OCI-LY7 (cell line): ENCODE measurements at regions not wholly inside any gene's neighbourhood (a gene's known extent, or its start where the extent isn't known, plus 50 kb on each side); places are given as distances from the start of the nearest gene placed in this dataset.

Experiments used
- BruUV-seq: library from RNA; stranded (reverse); fragments of 400-500 nt; replicated peaks from 2 replicates; lab custom pipeline; 2021; lab: Mats Ljungman, UMichigan
- CTCF ChIA-PET: fragments of 300-600 bp; sonication (Branson Sonifier 250); formaldehyde crosslinking; loops from one replicate; lab custom pipeline; 2022; ENCODE audit warnings: antibody characterized with exemption; ENCODE audit not compliant: unreplicated experiment; lab: Charles Lee
- POLR2A ChIA-PET: fragments of 300-600 bp; sonication (Branson Sonifier 250); formaldehyde crosslinking; loops from one replicate; lab custom pipeline; 2022; ENCODE audit warnings: antibody characterized with exemption; lab: Charles Lee
- DNase-seq: peaks from one replicate; pipeline ENCODE4 v3.0.0-alpha.2; 2015; ENCODE audit warnings: low spot score
- H2AFZ ChIP-seq: fragments of 200-600 bp; sonication (generic), shearing (Covaris generic); 2 replicates; pipeline ENCODE4 v1.6.1; 2014; ENCODE audit warnings: mild to moderate bottlenecking, antibody characterized with exemption, low read length, moderate library complexity
- H3K27ac ChIP-seq: fragments of 200-600 bp; sonication (generic); 2 replicates; pipeline ENCODE4 v1.5.1; 2014; ENCODE audit warnings: mixed run types, low read depth, mild to moderate bottlenecking, moderate library complexity, low read length, inconsistent platforms; ENCODE audit not compliant: poor library complexity, severe bottlenecking
- H3K36me3 ChIP-seq: fragments of 200-600 bp; sonication (generic); 2 replicates; pipeline ENCODE4 v1.6.1; 2014; ENCODE audit warnings: mild to moderate bottlenecking, antibody characterized with exemption, low read length, moderate library complexity, mixed read lengths; ENCODE audit not compliant: insufficient read depth
- H3K4me1 ChIP-seq: fragments of 200-600 bp; sonication (generic); 2 replicates; pipeline ENCODE4 v1.5.1; 2014; ENCODE audit warnings: mild to moderate bottlenecking, low read length; ENCODE audit not compliant: insufficient read depth, poor library complexity, severe bottlenecking
- H3K4me2 ChIP-seq: fragments of 200-600 bp; sonication (generic); 2 replicates; pipeline ENCODE4 v1.6.1; 2014; ENCODE audit warnings: mild to moderate bottlenecking, low read length
- H3K4me3 ChIP-seq: fragments of 200-600 bp; sonication (generic); 2 replicates; pipeline ENCODE4 v1.5.1; 2014; ENCODE audit warnings: mild to moderate bottlenecking, low read depth, low read length; ENCODE audit not compliant: poor library complexity, severe bottlenecking
- H3K79me2 ChIP-seq: fragments of 200-600 bp; sonication (generic); 2 replicates; pipeline ENCODE4 v1.6.1; 2016; ENCODE audit warnings: low read depth, mild to moderate bottlenecking, low read length, moderate library complexity, mixed read lengths; ENCODE audit not compliant: insufficient read depth
- H3K9me2 ChIP-seq: fragments of 200-600 bp; sonication (generic); 2 replicates; pipeline ENCODE4 v1.6.1; 2016; ENCODE audit warnings: mild to moderate bottlenecking, low read length, mixed read lengths; ENCODE audit not compliant: insufficient read depth
- H3K9me3 ChIP-seq: fragments of 200-600 bp; sonication (generic); 2 replicates; pipeline ENCODE4 v1.6.1; 2014; ENCODE audit warnings: mild to moderate bottlenecking, mixed run types, low read length, mixed read lengths
- H4K20me1 ChIP-seq: fragments of 200-600 bp; sonication (generic); 2 replicates; pipeline ENCODE4 v1.6.1; 2014; ENCODE audit warnings: mild to moderate bottlenecking, antibody characterized with exemption, low read length, moderate library complexity, mixed read lengths; ENCODE audit not compliant: insufficient read depth
- EZH2phosphoT487 ChIP-seq: fragments of 200-600 bp; sonication (generic); IDR thresholded peaks from 2 replicates; pipeline ENCODE4 v1.6.1; 2018; ENCODE audit warnings: low read depth, borderline replicate concordance, mild to moderate bottlenecking, mixed run types, antibody characterized with exemption, low read length, moderate library complexity, mixed read lengths
- intact Hi-C: fragments of 100-400 bp; cut with micrococcal nuclease; formaldehyde crosslinking; loops from one replicate; pipeline ENCODE4 v1.10.0; 2022; ENCODE audit not compliant: unreplicated experiment
- TF ChIP-seq, protein P1 (sequence below): fragments of 200-600 bp; sonication (generic); conservative IDR thresholded peaks from 2 replicates; pipeline ENCODE4 v1.5.1; 2014; ENCODE audit warnings: mild to moderate bottlenecking, antibody characterized with exemption, low read length, moderate library complexity, mixed read lengths

DNA sequence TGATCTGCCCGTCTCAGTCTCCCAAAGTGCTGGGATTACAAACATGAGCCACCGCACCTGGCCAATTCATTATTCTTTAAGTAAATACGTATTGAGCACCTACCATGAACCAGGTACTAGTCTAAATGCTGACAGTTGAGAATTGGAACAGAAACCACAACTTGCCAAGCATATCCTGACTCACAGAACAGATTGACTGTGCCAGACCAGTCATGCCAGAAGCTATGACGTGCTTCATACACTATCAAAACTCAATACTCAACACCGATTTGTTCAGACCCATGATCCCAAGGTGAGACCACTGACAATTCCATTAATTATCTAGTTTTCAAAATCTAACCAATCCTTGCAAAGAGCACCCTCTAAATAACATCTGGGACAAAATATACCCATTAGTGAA, 148.6 kb downstream of the B3GNT2 start:
- Histone ChIP-seq H2AFZ (no peak overlapping the region), H3K36me3 (no peaks in the 10 kb centered on the region), H3K4me2 (no peak overlapping the region), H4K20me1 (no peaks in the 10 kb centered on the region), H3K79me2 (no peaks in the 10 kb centered on the region), H3K4me3 (no peak overlapping the region), H3K9me3 (no peaks in the 10 kb centered on the region), H3K9me2 (no peaks in the 10 kb centered on the region), H3K4me1 (no peaks in the 10 kb centered on the region), H3K27ac (no peak overlapping the region)
- intact Hi-C loops: no loop called here
- BruUV-seq: no TSS peak
- CTCF ChIA-PET: no interaction called here
- DNase-seq: no peak
- POLR2A ChIA-PET: no interaction called here
- TF ChIP-seq, protein P1, sequence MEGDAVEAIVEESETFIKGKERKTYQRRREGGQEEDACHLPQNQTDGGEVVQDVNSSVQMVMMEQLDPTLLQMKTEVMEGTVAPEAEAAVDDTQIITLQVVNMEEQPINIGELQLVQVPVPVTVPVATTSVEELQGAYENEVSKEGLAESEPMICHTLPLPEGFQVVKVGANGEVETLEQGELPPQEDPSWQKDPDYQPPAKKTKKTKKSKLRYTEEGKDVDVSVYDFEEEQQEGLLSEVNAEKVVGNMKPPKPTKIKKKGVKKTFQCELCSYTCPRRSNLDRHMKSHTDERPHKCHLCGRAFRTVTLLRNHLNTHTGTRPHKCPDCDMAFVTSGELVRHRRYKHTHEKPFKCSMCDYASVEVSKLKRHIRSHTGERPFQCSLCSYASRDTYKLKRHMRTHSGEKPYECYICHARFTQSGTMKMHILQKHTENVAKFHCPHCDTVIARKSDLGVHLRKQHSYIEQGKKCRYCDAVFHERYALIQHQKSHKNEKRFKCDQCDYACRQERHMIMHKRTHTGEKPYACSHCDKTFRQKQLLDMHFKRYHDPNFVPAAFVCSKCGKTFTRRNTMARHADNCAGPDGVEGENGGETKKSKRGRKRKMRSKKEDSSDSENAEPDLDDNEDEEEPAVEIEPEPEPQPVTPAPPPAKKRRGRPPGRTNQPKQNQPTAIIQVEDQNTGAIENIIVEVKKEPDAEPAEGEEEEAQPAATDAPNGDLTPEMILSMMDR: no peak
- no peak for TF ChIP-seq EZH2phosphoT487

- Histone ChIP-seq H3K4me1 (no peaks in the 10 kb centered on the region), H4K20me1 (no peaks in the 10 kb centered on the region), H3K27ac (no peak overlapping the region), H3K36me3 (no peaks in the 10 kb centered on the region), H3K9me3 (no peaks in the 10 kb centered on the region), H2AFZ (no peak overlapping the region), H3K4me3 (no peak overlapping the region), H3K4me2 (no peak overlapping the region), H3K79me2 (no peaks in the 10 kb centered on the region), H3K9me2 (no peaks in the 10 kb centered on the region)
- DNase-seq: no peak
- ChIA-PET POLR2A (no interaction called here), CTCF (no interaction called here)
- no peak for TF ChIP-seq EZH2phosphoT487
- TF ChIP-seq, protein P1: no peak
- intact Hi-C loops: no loop called here
- no TSS peak for BruUV-seq
Measured at GRCh38 chr2:62343636-62344337, 147.9 kb downstream of the B3GNT2 start.

DNA sequence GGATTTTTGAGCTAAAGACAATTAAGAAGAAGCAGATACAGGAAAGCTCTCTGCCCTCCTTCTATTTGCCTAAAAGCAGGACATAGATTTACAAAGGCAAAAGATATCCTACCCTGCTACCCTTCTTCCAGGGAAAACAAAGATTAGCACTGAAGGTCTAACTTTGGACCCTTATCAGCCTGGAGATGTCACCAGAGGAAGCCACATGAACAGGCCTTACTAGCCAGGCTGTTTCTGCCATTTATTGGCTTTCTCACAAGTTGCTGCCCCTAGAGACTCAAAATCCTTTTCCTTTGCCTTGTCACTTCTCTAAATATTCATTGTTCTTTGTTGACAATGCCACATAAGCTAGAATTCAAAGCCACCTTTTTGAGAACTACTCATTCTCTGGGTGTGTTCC, 147.3 kb downstream of the B3GNT2 start:
- POLR2A ChIA-PET: no interaction called here
- intact Hi-C loops: no loop called here
- BruUV-seq: no TSS peak

More for the DNA sequence above, 147.3 kb downstream of the B3GNT2 start:
- Histone ChIP-seq H3K4me3 (no peak overlapping the region), H4K20me1 (no peaks in the 10 kb centered on the region), H3K4me2 (no peak overlapping the region), H3K9me3 (no peaks in the 10 kb centered on the region), H3K79me2 (no peaks in the 10 kb centered on the region), H3K27ac (no peak overlapping the region), H3K9me2 (no peaks in the 10 kb centered on the region), H3K36me3 (no peaks in the 10 kb centered on the region), H2AFZ (no peak overlapping the region), H3K4me1 (no peaks in the 10 kb centered on the region)
- CTCF ChIA-PET: no interaction called here
- no peak for DNase-seq
- TF ChIP-seq EZH2phosphoT487: no peak
- TF ChIP-seq, protein P1: no peak
